ENCODE measurements at regions not wholly inside any gene's neighbourhood (a gene's known extent, or its start where the extent isn't known, plus 50 kb on each side); places are given as distances from the start of the nearest gene placed in this dataset.

- Mint-ChIP-seq H3K4me3 (ENCODE audit: unreplicated experiment) (no peak overlapping the region), H3K27me3 (ENCODE audit: low read depth, unreplicated experiment) (no peaks in the 10 kb centered on the region), H3K9me3 (ENCODE audit: unreplicated experiment) (no peaks in the 10 kb centered on the region), H3K36me3 (ENCODE audit: low read depth, unreplicated experiment) (no peaks in the 10 kb centered on the region), H3K27ac (ENCODE audit: unreplicated experiment) (no peak overlapping the region), H3K4me1 (ENCODE audit: low read depth, unreplicated experiment) (no peaks in the 10 kb centered on the region)
- no peak for TF ChIP-seq EZH2 (IDR thresholded peaks at IDR 0.05; ENCODE audit: insufficient read depth, low read length)
- TF ChIP-seq CTCF (IDR thresholded peaks at IDR 0.05; ENCODE audit: insufficient read depth, low read depth, low read length) = no peak
- DNase-seq (ENCODE audit: low read depth) (no peak), FAIRE-seq (no peak)
- Histone ChIP-seq H3K79me2 (ENCODE audit: insufficient read depth, low read length) (no peaks in the 10 kb centered on the region), H3K27me3 (ENCODE audit: insufficient read depth, low read length) (no peaks in the 10 kb centered on the region), H2AFZ (ENCODE audit: low read depth, low read length) (no peak overlapping the region), H3K4me3 (ENCODE audit: insufficient read depth, low read depth, low read length) (no peak overlapping the region), H3K36me3 (ENCODE audit: insufficient read depth, low read length) (no peaks in the 10 kb centered on the region), H3K9me3 (ENCODE audit: insufficient read depth, low read depth, low read length) (no peaks in the 10 kb centered on the region), H3K27ac (ENCODE audit: low read depth, low read length) (no peak overlapping the region), H3K9ac (ENCODE audit: low read length) (no peak overlapping the region), H3K4me2 (ENCODE audit: low read length) (no peak overlapping the region), H4K20me1 (ENCODE audit: insufficient read depth, low read length) (no peaks in the 10 kb centered on the region), H3K4me1 (ENCODE audit: insufficient read depth, low read length) (no peaks in the 10 kb centered on the region)
Measured at GRCh38 chr4:178481564-178481963, 1039.3 kb upstream of the AGA start.

GRCh38 chr4:178523038-178523437 lies 1080.8 kb upstream of the AGA start:
- Mint-ChIP-seq H3K27ac (ENCODE audit: unreplicated experiment) (no peak overlapping the region), H3K9me3 (ENCODE audit: unreplicated experiment) (peaks cover 2% of the 10 kb centered on the region), H3K36me3 (ENCODE audit: low read depth, unreplicated experiment) (no peaks in the 10 kb centered on the region), H3K27me3 (ENCODE audit: low read depth, unreplicated experiment) (no peaks in the 10 kb centered on the region), H3K4me3 (ENCODE audit: unreplicated experiment) (no peak overlapping the region), H3K4me1 (ENCODE audit: low read depth, unreplicated experiment) (no peaks in the 10 kb centered on the region)
- Histone ChIP-seq H3K4me2 (ENCODE audit: low read length) (no peak overlapping the region), H3K4me3 (ENCODE audit: insufficient read depth, low read depth, low read length) (no peak overlapping the region), H3K4me1 (ENCODE audit: insufficient read depth, low read length) (no peaks in the 10 kb centered on the region), H3K79me2 (ENCODE audit: insufficient read depth, low read length) (no peaks in the 10 kb centered on the region), H3K9ac (ENCODE audit: low read length) (no peak overlapping the region), H3K27ac (ENCODE audit: low read depth, low read length) (no peak overlapping the region), H3K9me3 (ENCODE audit: insufficient read depth, low read depth, low read length) (no peaks in the 10 kb centered on the region), H3K27me3 (ENCODE audit: insufficient read depth, low read length) (no peaks in the 10 kb centered on the region), H4K20me1 (ENCODE audit: insufficient read depth, low read length) (no peaks in the 10 kb centered on the region), H3K36me3 (ENCODE audit: insufficient read depth, low read length) (no peaks in the 10 kb centered on the region), H2AFZ (ENCODE audit: low read depth, low read length) (no peak overlapping the region)
- DNase-seq (ENCODE audit: low read depth) = no peak
- FAIRE-seq = no peak
- no peak for TF ChIP-seq EZH2 (IDR thresholded peaks at IDR 0.05; ENCODE audit: insufficient read depth, low read length)
- no peak for TF ChIP-seq CTCF (IDR thresholded peaks at IDR 0.05; ENCODE audit: insufficient read depth, low read depth, low read length)

GRCh38 chr4:178535939-178536579 lies 1093.8 kb upstream of the AGA start:
- no peak overlapping the region for H3K4me2 ChIP-seq (ENCODE audit: low read length)
- H3K36me3 ChIP-seq (ENCODE audit: insufficient read depth, low read length) = no peaks in the 10 kb centered on the region
- H3K27ac Mint-ChIP-seq (ENCODE audit: unreplicated experiment) = no peak overlapping the region
- H3K27ac ChIP-seq (ENCODE audit: low read depth, low read length) = no peak overlapping the region
- H3K79me2 ChIP-seq (ENCODE audit: insufficient read depth, low read length) = no peaks in the 10 kb centered on the region
- no peak overlapping the region for H2AFZ ChIP-seq (ENCODE audit: low read depth, low read length)
- FAIRE-seq (no peak), DNase-seq (ENCODE audit: low read depth) (no peak)
- H3K27me3 ChIP-seq (ENCODE audit: insufficient read depth, low read length) = no peaks in the 10 kb centered on the region
- H3K9ac ChIP-seq (ENCODE audit: low read length) = no peak overlapping the region
- no peaks in the 10 kb centered on the region for H3K4me1 ChIP-seq (ENCODE audit: insufficient read depth, low read length)
- no peak overlapping the region for H3K4me3 Mint-ChIP-seq (ENCODE audit: unreplicated experiment)
- no peaks in the 10 kb centered on the region for H3K9me3 ChIP-seq (ENCODE audit: insufficient read depth, low read depth, low read length)
- no peaks in the 10 kb centered on the region for H4K20me1 ChIP-seq (ENCODE audit: insufficient read depth, low read length)
- no peak for TF ChIP-seq EZH2 (IDR thresholded peaks at IDR 0.05; ENCODE audit: insufficient read depth, low read length)
- no peak for TF ChIP-seq CTCF (IDR thresholded peaks at IDR 0.05; ENCODE audit: insufficient read depth, low read depth, low read length)
- H3K4me3 ChIP-seq (ENCODE audit: insufficient read depth, low read depth, low read length) = no peak overlapping the region
- H3K9me3 Mint-ChIP-seq (ENCODE audit: unreplicated experiment) = no peaks in the 10 kb centered on the region
- no peaks in the 10 kb centered on the region for H3K27me3 Mint-ChIP-seq (ENCODE audit: low read depth, unreplicated experiment)
- no peaks in the 10 kb centered on the region for H3K36me3 Mint-ChIP-seq (ENCODE audit: low read depth, unreplicated experiment)
- H3K4me1 Mint-ChIP-seq (ENCODE audit: low read depth, unreplicated experiment) = no peaks in the 10 kb centered on the region
